HEK293 (cell line): ENCODE measurements at regions not wholly inside any gene's neighbourhood (a gene's known extent, or its start where the extent isn't known, plus 50 kb on each side); places are given as distances from the start of the nearest gene placed in this dataset.
A peak's percentile ranks its signal among the peaks of the same experiment; 100 is the strongest.

ENCODE experiments used
- CTCF ChIA-PET: fragments of 350-600 bp; formaldehyde crosslinking; extraction: SDS; loops from one replicate; lab custom pipeline; 2021; ENCODE audit warnings: antibody characterized with exemption; lab: Yijun Ruan, JAX
- POLR2A ChIA-PET: fragments of 300-600 bp; formaldehyde crosslinking; extraction: SDS; loops from one replicate; lab custom pipeline; 2020; ENCODE audit warnings: antibody characterized with exemption, inconsistent platforms; lab: Yijun Ruan, JAX
- H3K27ac ChIP-seq: fragments of 200-500 bp; sonication (Bioruptor generic); 2 replicates; pipeline ENCODE4 v1.5.1; 2014; ENCODE audit warnings: low read depth, low read length, control low read depth, inconsistent platforms; ENCODE audit errors: extremely low read depth
- H3K36me3 ChIP-seq, 2 experiments: fragments of 200-500 bp in 1 of 2; sonication (Bioruptor generic) in 1 of 2; 1 replicate in 1 of 2; 2 replicates in 1 of 2; pipeline ENCODE4 v1.5.1; 2014 to 2017; ENCODE audit warnings: inconsistent platforms in 2 of 2, low read length in 2 of 2; ENCODE audit not compliant: control insufficient read depth in 2 of 2, insufficient read depth in 1 of 2
- H3K4me1 ChIP-seq: fragments of 200-500 bp; sonication (Bioruptor generic); 2 replicates; pipeline ENCODE4 v1.5.1; 2014; ENCODE audit warnings: mild to moderate bottlenecking, low read length, inconsistent platforms; ENCODE audit not compliant: control insufficient read depth, insufficient read depth
- H3K4me3 ChIP-seq: 2 replicates; pipeline ENCODE4 v1.5.1; 2011; ENCODE audit warnings: low read depth, mild to moderate bottlenecking, control low read depth, low read length, moderate library complexity
- H3K9me3 ChIP-seq: fragments of 200-500 bp; sonication (Bioruptor generic); 2 replicates; pipeline ENCODE4 v1.5.1; 2014; ENCODE audit warnings: low read depth, low read length, inconsistent platforms; ENCODE audit not compliant: control insufficient read depth, insufficient read depth
- BCL11A ChIP-seq: fragments of 450-650 bp; formaldehyde crosslinking; IDR thresholded peaks from 2 replicates; pipeline ENCODE4 v1.5.1; 2016; ENCODE audit warnings: low read depth, missing biosample characterization, missing genetic modification characterization
- KLF1 ChIP-seq: fragments of 450-650 bp; formaldehyde crosslinking; IDR thresholded peaks from 2 replicates; pipeline ENCODE4 v1.5.1; 2016; ENCODE audit warnings: missing biosample characterization, missing genetic modification characterization
- KLF10 ChIP-seq: fragments of 450-650 bp; IDR thresholded peaks from 2 replicates; pipeline ENCODE4 v1.5.1; 2018; ENCODE audit warnings: missing biosample characterization, mild to moderate bottlenecking, missing genetic modification characterization
- MYNN ChIP-seq: fragments of 450-650 bp; formaldehyde crosslinking; IDR thresholded peaks from 2 replicates; pipeline ENCODE4 v1.5.1; 2016; ENCODE audit warnings: missing biosample characterization, missing genetic modification characterization, borderline replicate concordance
- SP7 ChIP-seq: fragments of 450-650 bp; formaldehyde crosslinking; IDR thresholded peaks from 2 replicates; pipeline ENCODE4 v1.5.1; 2016; ENCODE audit warnings: missing biosample characterization, missing genetic modification characterization
- ZBTB7A ChIP-seq: fragments of 450-650 bp; formaldehyde crosslinking; IDR thresholded peaks from 2 replicates; pipeline ENCODE4 v1.5.1; 2016; ENCODE audit warnings: low read depth, missing biosample characterization, missing genetic modification characterization
- ZFHX2 ChIP-seq: fragments of 450-650 bp; formaldehyde crosslinking; conservative IDR thresholded peaks from 2 replicates; pipeline ENCODE4 v1.5.1; 2016; ENCODE audit warnings: missing biosample characterization, missing genetic modification characterization
- ZFP3 ChIP-seq: fragments of 450-650 bp; formaldehyde crosslinking; IDR thresholded peaks from 2 replicates; pipeline ENCODE4 v1.5.1; 2016; ENCODE audit warnings: low read depth, missing biosample characterization, missing genetic modification characterization
- ZNF138 ChIP-seq: fragments of 450-650 bp; formaldehyde crosslinking; IDR thresholded peaks from 2 replicates; pipeline ENCODE4 v1.5.1; 2016; ENCODE audit warnings: missing biosample characterization, missing genetic modification characterization, borderline replicate concordance
- ZNF140 ChIP-seq: fragments of 450-650 bp; formaldehyde crosslinking; IDR thresholded peaks from 2 replicates; pipeline ENCODE4 v1.5.1; 2016; ENCODE audit warnings: missing biosample characterization, missing genetic modification characterization
- ZNF184 ChIP-seq: fragments of 450-650 bp; IDR thresholded peaks from 2 replicates; pipeline ENCODE4 v1.5.1; 2018; ENCODE audit warnings: missing biosample characterization, mild to moderate bottlenecking, missing genetic modification characterization
- ZNF221 ChIP-seq: fragments of 450-650 bp; formaldehyde crosslinking; IDR thresholded peaks from 2 replicates; pipeline ENCODE4 v1.5.1; 2017; ENCODE audit warnings: missing biosample characterization, missing genetic modification characterization, borderline replicate concordance
- ZNF302 ChIP-seq: fragments of 450-650 bp; formaldehyde crosslinking; IDR thresholded peaks from 2 replicates; pipeline ENCODE4 v1.5.1; 2016; ENCODE audit warnings: missing biosample characterization, missing genetic modification characterization, low read depth
- ZNF335 ChIP-seq: fragments of 450-650 bp; formaldehyde crosslinking; conservative IDR thresholded peaks from 2 replicates; pipeline ENCODE4 v1.5.1; 2016; ENCODE audit warnings: missing biosample characterization, missing genetic modification characterization
- ZNF37A ChIP-seq: fragments of 450-650 bp; IDR thresholded peaks from 2 replicates; pipeline ENCODE4 v1.5.1; 2018; ENCODE audit warnings: missing biosample characterization, missing genetic modification characterization
- ZNF426 ChIP-seq: fragments of 450-650 bp; formaldehyde crosslinking; IDR thresholded peaks from 2 replicates; pipeline ENCODE4 v1.5.1; 2017; ENCODE audit warnings: missing biosample characterization, missing genetic modification characterization, mild to moderate bottlenecking, inconsistent platforms, moderate library complexity
- ZNF549 ChIP-seq: fragments of 450-650 bp; IDR thresholded peaks from 2 replicates; pipeline ENCODE4 v1.5.1; 2018; ENCODE audit warnings: missing biosample characterization, missing genetic modification characterization, mild to moderate bottlenecking, inconsistent platforms, moderate library complexity
- ZNF585B ChIP-seq: fragments of 450-650 bp; formaldehyde crosslinking; IDR thresholded peaks from 2 replicates; pipeline ENCODE4 v1.5.1; 2016; ENCODE audit warnings: missing biosample characterization, missing genetic modification characterization
- ZNF596 ChIP-seq: fragments of 450-650 bp; IDR thresholded peaks from 2 replicates; pipeline ENCODE4 v1.5.0; 2018; ENCODE audit warnings: missing biosample characterization, mild to moderate bottlenecking, missing genetic modification characterization, moderate library complexity
- ZNF621 ChIP-seq: fragments of 450-650 bp; formaldehyde crosslinking; IDR thresholded peaks from 2 replicates; pipeline ENCODE4 v1.5.1; 2017; ENCODE audit warnings: missing biosample characterization, missing genetic modification characterization
- ZNF660 ChIP-seq: fragments of 450-650 bp; IDR thresholded peaks from 2 replicates; pipeline ENCODE4 v1.5.1; 2018; ENCODE audit warnings: missing biosample characterization, mild to moderate bottlenecking, missing genetic modification characterization
- ZNF701 ChIP-seq: fragments of 450-650 bp; formaldehyde crosslinking; IDR thresholded peaks from 2 replicates; pipeline ENCODE4 v1.5.1; 2016; ENCODE audit warnings: missing biosample characterization, missing genetic modification characterization
- ZSCAN30 ChIP-seq: fragments of 450-650 bp; IDR thresholded peaks from 2 replicates; pipeline ENCODE4 v1.5.1; 2018; ENCODE audit warnings: missing biosample characterization, mild to moderate bottlenecking, missing genetic modification characterization, moderate library complexity
- TF ChIP-seq, protein P1 (sequence below): fragments of 450-650 bp; formaldehyde crosslinking; IDR thresholded peaks from 2 replicates; pipeline ENCODE4 v1.5.1; 2016; ENCODE audit warnings: missing biosample characterization, missing genetic modification characterization
- TF ChIP-seq, protein P2 (sequence below): fragments of 450-650 bp; formaldehyde crosslinking; IDR thresholded peaks from 2 replicates; pipeline ENCODE4 v1.5.1; 2016; ENCODE audit warnings: missing biosample characterization, missing genetic modification characterization
- TF ChIP-seq, protein P3 (sequence below): fragments of 450-650 bp; IDR thresholded peaks from 2 replicates; pipeline ENCODE4 v1.5.1; 2018; ENCODE audit warnings: missing biosample characterization, missing genetic modification characterization
- TF ChIP-seq, protein P4 (sequence below): fragments of 450-650 bp; formaldehyde crosslinking; IDR thresholded peaks from 2 replicates; pipeline ENCODE4 v1.5.1; 2016; ENCODE audit warnings: missing biosample characterization, missing genetic modification characterization

DNA sequence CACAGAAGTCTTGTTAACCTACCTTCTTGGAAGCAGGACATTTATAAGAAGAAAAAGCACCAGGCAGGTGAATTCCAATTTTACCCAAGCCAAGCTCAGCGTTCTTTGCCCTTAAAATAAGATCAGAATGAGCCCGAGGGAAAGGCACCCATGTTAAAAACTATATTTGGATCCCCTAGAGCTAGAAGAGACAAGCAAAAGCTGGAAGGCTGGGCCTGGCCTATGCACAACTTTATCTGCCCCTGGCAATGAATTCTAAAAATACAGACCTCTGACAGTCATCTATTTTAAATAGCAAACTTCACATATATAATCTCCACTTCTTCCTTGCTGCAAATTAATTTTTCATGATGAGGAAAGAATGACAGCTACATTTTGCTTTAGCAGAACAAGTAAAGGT lies 180.9 kb downstream of the FGFR2 start:
- TF ChIP-seq ZSCAN30 (no peak), ZNF549 (tag by site-specific recombination) (no peak), MYNN (tag by site-specific recombination) (no peak), ZNF585B (tag by site-specific recombination) (no peak), ZNF701 (tag by site-specific recombination) (no peak), ZFHX2 (no peak), ZNF426 (tag by site-specific recombination) (no peak), ZNF660 (tag by site-specific recombination) (no peak), KLF1 (no peak), ZNF221 (tag by site-specific recombination) (no peak), ZNF138 (tag by site-specific recombination) (no peak), ZFP3 (tag by site-specific recombination) (no peak), ZNF596 (no peak), ZNF621 (tag by site-specific recombination) (no peak), KLF10 (no peak)
- TF ChIP-seq, protein P1, sequence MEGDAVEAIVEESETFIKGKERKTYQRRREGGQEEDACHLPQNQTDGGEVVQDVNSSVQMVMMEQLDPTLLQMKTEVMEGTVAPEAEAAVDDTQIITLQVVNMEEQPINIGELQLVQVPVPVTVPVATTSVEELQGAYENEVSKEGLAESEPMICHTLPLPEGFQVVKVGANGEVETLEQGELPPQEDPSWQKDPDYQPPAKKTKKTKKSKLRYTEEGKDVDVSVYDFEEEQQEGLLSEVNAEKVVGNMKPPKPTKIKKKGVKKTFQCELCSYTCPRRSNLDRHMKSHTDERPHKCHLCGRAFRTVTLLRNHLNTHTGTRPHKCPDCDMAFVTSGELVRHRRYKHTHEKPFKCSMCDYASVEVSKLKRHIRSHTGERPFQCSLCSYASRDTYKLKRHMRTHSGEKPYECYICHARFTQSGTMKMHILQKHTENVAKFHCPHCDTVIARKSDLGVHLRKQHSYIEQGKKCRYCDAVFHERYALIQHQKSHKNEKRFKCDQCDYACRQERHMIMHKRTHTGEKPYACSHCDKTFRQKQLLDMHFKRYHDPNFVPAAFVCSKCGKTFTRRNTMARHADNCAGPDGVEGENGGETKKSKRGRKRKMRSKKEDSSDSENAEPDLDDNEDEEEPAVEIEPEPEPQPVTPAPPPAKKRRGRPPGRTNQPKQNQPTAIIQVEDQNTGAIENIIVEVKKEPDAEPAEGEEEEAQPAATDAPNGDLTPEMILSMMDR (tag by site-specific recombination) = no peak
- TF ChIP-seq, protein P2, sequence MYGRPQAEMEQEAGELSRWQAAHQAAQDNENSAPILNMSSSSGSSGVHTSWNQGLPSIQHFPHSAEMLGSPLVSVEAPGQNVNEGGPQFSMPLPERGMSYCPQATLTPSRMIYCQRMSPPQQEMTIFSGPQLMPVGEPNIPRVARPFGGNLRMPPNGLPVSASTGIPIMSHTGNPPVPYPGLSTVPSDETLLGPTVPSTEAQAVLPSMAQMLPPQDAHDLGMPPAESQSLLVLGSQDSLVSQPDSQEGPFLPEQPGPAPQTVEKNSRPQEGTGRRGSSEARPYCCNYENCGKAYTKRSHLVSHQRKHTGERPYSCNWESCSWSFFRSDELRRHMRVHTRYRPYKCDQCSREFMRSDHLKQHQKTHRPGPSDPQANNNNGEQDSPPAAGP = no peak
- H3K4me1 ChIP-seq = no peaks in the 10 kb centered on the region; the same call in 1 of the 2 replicates
- ChIA-PET CTCF (interaction anchor here (0.9 to 1.2 kb wide), 2 partner anchors 468 to 687 kb away, joined by 3 read pairs; no protein-coding TSS in a partner anchor), POLR2A (no interaction called here)
- no peaks in the 10 kb centered on the region for H3K9me3 ChIP-seq
- H3K36me3 ChIP-seq = no peaks in the 10 kb centered on the region
- no peak overlapping the region for H3K4me3 ChIP-seq
- no peak overlapping the region for H3K27ac ChIP-seq

DNA sequence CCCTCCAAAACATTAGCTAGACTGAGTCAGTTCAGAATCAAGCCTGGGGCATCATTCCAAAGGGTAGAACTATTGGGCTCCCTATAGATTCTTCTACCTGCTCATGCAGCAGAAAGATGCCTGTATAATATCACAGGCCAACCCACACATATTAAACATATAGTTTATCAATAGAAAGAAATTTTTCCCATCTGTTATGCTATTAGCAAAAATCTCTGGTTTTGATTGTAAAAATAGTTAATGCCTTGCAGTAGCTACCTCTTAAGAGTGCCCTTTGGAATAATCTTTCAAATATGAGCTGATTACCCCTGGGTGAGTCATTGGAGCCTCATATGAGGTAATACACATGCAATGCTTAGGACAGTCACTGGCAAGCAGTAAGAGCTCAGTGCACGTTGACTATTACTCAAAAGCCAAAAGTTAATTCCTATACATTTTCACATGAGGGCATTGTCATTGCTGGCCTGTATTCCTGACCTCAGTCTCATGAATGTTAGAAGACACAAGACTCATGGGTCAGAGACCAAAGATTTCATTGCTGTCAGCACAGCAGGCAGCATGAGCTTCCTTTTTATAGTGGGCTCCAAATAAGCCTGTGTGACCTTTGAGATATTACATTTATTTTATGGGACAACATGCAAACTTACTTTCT lies 180.0 kb downstream of the FGFR2 start:
- Histone ChIP-seq H3K27ac (no peak overlapping the region), H3K4me1 (no peaks in the 10 kb centered on the region; the same call in 1 of the 2 replicates), H3K36me3 (no peaks in the 10 kb centered on the region), H3K9me3 (no peaks in the 10 kb centered on the region), H3K4me3 (no peak overlapping the region)
- ChIA-PET CTCF (interaction anchor here (0.5 to 1.2 kb wide), 3 partner anchors 13 to 686 kb away, joined by 3 to 6 read pairs (median 3); no protein-coding TSS in a partner anchor), POLR2A (no interaction called here)
- TF ChIP-seq SP7 (0 out of 2 replicates have a peak, but pooled peaks have one; percentile 30), ZBTB7A (tag by site-specific recombination) (no peak), ZNF37A (tag by site-specific recombination) (0 out of 2 replicates have a peak, but pooled peaks have one; percentile 29), ZNF549 (tag by site-specific recombination) (peak; percentile 92), BCL11A (no peak), ZNF302 (tag by site-specific recombination) (no peak), ZNF184 (tag by site-specific recombination) (peak; percentile 75; the same call in 1 of the 2 replicates), ZNF140 (tag by site-specific recombination) (peak; percentile 55; the same call in 1 of the 2 replicates), ZNF335 (tag by site-specific recombination) (peak; percentile 87)
- TF ChIP-seq, protein P3, sequence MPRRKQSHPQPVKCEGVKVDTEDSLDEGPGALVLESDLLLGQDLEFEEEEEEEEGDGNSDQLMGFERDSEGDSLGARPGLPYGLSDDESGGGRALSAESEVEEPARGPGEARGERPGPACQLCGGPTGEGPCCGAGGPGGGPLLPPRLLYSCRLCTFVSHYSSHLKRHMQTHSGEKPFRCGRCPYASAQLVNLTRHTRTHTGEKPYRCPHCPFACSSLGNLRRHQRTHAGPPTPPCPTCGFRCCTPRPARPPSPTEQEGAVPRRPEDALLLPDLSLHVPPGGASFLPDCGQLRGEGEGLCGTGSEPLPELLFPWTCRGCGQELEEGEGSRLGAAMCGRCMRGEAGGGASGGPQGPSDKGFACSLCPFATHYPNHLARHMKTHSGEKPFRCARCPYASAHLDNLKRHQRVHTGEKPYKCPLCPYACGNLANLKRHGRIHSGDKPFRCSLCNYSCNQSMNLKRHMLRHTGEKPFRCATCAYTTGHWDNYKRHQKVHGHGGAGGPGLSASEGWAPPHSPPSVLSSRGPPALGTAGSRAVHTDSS = no peak
- TF ChIP-seq, protein P4, sequence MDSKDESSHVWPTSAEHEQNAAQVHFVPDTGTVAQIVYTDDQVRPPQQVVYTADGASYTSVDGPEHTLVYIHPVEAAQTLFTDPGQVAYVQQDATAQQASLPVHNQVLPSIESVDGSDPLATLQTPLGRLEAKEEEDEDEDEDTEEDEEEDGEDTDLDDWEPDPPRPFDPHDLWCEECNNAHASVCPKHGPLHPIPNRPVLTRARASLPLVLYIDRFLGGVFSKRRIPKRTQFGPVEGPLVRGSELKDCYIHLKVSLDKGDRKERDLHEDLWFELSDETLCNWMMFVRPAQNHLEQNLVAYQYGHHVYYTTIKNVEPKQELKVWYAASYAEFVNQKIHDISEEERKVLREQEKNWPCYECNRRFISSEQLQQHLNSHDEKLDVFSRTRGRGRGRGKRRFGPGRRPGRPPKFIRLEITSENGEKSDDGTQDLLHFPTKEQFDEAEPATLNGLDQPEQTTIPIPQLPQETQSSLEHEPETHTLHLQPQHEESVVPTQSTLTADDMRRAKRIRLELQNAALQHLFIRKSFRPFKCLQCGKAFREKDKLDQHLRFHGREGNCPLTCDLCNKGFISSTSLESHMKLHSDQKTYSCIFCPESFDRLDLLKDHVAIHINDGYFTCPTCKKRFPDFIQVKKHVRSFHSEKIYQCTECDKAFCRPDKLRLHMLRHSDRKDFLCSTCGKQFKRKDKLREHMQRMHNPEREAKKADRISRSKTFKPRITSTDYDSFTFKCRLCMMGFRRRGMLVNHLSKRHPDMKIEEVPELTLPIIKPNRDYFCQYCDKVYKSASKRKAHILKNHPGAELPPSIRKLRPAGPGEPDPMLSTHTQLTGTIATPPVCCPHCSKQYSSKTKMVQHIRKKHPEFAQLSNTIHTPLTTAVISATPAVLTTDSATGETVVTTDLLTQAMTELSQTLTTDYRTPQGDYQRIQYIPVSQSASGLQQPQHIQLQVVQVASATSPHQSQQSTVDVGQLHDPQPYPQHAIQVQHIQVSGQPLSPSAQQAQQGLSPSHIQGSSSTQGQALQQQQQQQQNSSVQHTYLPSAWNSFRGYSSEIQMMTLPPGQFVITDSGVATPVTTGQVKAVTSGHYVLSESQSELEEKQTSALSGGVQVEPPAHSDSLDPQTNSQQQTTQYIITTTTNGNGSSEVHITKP = peak; percentile 92
